ENCODE measurements at regions not wholly inside any gene's neighbourhood (a gene's known extent, or its start where the extent isn't known, plus 50 kb on each side); places are given as distances from the start of the nearest gene placed in this dataset.
A peak's percentile ranks its signal among the peaks of the same experiment; 100 is the strongest.
"Not testable (repeated sequence)": the region's sequence is repeated elsewhere in the genome, so short reads cannot be mapped to it uniquely, and the experiment has no call there.

DNA sequence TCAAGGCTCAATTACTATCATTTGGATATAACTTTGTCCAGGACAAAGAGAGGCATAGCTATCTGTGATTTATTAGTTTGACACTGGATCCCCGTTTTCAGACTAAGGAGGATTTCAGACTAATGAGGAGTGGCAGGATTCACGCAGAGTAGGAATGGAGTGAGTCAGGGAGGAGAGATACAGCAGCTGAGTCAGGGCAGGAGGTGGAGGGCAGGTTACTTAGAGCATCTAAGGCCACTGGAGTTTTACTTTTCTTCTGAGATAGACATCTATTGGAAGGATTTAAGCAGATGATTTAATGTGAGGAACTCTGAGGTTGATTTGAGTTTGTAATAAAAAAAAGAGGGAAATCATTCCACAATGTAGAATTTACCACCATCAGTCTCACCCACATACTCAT, 110.6 kb downstream of the RPIA start:
- DNase-seq (ENCODE audit: low spot score) = not testable (repeated sequence)

DNA sequence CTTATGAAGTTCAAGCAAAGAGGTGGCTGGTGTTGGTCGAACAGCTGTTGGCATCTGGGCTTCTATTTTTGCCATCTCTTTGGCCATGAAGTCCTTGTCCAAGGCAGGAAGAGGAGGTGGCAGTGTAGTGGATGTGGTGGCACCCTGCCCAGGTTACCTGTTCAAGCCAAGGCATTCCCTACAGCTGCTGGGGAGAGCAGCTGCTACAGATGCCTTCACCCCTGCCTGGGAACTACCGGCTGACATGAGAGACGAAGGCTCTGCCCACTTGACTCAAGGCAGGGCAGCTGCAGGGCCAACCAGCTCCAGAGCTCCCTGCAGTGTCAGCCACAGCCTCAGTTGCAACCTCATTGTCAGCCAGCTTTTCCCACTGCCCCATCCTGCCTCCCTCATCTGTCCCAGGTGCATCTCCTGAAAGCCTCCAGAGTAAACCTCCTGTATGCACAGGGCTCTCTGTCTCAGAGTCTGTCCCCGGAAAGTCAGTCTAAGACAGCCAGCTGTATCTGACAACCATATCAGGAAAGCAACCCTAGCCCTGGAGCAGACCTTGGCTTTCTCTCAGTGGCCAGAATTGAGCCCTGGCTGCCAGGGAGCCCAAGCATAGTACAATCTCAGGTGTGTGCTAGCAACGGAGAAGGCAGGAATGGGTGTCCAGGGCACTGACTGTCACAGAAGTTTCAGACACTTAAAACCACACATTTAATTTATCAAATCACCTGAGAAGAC, 115.9 kb downstream of the RPIA start:
- DNase-seq (ENCODE audit: low spot score) = no peak

DNA sequence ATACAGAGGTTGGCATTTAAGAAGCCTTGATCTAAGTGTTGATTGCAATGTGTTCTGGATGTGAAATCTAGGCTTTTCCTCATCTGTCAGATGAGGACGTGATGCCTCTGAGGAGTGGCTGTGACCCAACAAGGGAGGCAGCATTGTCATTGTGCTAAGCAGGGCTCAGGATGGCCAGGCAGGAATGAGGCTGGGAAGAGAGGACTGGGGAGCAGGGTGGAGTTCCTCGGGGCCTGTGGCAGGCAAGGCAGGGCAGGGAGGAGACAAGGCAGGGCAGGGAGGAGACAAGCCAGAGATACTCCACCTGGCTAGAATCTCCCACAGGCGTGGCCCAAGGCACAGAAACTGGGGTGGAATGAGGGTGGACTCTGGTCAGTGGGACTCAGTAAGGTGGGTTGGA, 116.6 kb downstream of the RPIA start:
- DNase-seq (ENCODE audit: low spot score) = no peak

DNA sequence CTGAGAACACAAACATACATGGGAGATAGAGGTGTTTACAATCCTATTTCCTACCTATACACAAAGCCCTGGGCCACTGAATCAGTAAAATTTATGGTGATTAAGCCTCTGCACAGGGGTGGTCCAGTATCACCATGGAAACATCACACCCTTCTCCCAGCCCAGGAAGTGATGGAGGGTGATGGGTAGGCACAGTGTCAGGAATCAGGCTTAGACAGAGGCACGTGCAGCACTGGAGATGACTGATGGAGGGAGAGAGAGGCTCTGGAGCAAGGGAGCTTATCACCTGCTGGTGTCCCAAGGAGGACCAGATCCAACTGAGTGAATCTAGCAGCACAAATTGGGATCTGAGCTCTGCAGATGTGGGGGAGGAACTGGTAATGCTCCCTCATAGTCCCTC, 117.2 kb downstream of the RPIA start:
- DNase-seq (ENCODE audit: low spot score) = no peak

DNA sequence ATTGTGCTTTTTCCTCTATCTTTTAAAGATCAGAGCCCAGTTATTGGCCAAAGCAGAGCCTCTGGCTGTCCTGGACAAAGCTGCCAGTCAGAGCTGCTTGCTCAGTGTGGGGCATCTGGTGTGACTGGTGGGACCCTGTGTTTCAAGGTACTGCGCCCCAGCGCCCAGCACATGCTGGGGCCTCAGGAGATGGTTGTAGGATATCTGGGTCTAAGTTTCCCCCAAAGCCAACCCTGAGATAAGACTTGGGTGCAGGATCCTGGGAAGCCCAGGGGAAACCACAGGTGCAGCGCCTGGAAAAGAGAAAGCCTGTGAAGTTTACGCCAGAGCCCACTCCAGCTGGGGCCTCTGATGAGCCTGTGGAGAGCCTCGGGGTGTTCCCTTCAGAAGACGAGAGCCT, 117.7 kb downstream of the RPIA start:
- DNase-seq (ENCODE audit: low spot score) = no peak

DNA sequence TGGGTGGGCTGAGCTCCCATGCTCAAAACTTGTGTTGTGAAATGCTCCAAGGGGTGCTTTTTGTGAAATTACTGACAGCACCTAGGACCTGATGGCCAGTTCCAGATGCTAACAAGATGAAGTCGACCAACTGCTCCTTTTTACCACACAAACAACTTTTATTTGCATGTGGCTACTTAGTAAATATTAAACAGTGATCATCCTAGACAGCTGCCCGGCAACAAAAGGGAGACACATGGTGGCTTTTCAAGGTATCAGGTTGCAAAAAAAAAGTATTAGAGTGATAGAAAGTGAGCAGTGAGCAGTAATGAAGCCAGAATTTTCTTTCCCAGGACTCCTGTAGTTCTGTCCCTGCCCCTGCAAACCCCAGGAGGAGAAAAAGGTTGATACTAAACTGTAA, 118.5 kb downstream of the RPIA start:
- DNase-seq (ENCODE audit: low spot score) = no peak

DNA sequence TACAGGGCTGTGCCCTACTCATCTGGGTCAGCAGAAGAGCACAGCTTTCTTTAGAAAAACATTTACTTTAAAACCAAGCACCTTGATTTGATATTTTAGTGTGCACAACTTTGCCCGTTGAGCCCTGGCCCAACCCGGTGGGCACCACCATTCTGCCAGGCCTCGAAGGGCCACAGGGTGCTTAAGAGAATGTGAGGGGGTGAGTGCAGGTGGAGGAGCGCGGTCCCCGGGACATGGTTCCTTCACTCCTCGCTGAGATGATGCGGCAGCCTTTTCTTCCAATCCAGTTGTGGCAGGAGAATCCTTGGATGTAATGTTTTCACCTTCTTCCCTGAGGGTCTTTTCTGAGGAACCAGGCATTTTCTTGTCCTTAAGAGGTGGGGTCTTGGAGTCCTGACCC, 119.0 kb downstream of the RPIA start:
- DNase-seq (ENCODE audit: low spot score) = no peak

DNA sequence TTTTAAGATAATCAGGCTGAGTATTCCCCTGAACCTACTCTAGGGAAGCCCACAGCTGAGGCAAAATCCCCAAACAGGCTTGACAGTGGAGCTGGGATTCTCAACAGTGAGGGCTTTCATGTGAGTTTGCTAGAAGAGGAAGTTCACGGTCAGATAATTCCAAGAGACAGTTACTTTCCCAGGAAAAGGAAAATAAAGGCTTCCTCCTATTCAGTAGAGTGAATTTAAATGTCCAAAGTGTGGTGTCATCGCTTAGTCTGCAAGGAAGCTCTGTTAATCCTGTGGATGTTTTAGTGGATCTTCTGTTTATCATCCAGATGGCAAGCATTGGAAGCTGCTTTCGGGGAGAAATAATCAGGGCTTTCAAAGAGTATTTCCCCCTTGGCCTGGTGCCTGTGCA, 119.8 kb downstream of the RPIA start:
- DNase-seq (ENCODE audit: low spot score) = no peak

DNA sequence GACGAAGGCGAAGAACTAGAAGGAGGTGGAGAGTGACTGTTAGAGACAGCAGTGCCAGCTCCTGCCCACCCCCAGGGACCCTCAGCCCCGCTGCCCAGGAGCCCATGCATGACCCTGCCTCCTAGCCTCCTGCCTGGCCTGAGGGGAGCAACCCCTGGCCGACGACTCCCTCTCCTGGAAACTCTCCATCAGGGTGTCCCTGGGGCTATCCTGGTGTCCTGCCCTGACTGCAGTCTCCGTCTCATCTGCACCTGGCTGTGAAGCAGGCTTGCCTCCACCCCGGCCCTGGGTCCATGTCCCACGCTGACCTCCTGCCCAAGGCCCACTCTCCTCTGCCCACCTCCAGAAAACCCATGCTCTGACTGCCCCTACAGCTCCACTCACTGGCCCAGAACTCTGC, 120.2 kb downstream of the RPIA start:
- DNase-seq (ENCODE audit: low spot score) = no peak

DNA sequence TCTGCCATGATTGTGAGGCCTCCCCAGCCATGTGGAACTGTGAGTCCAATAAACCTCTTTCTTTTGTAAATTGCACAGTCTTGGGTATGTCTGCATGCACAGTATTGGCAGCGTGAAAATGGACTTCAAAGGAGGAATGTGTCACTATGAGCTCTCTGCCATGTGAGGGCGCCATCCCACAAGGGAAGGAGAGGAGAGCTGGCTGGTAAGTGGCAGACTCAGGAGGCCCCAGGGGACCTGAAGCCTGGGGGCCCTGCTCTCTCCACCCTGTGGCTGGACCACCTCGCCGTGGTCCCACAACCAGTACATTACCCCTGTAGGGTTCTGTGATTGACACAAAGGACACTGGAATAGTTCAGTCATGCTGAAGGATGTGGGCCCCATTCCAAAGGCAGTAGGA, 122.1 kb downstream of the RPIA start:
- DNase-seq (ENCODE audit: low spot score) = no peak

DNA sequence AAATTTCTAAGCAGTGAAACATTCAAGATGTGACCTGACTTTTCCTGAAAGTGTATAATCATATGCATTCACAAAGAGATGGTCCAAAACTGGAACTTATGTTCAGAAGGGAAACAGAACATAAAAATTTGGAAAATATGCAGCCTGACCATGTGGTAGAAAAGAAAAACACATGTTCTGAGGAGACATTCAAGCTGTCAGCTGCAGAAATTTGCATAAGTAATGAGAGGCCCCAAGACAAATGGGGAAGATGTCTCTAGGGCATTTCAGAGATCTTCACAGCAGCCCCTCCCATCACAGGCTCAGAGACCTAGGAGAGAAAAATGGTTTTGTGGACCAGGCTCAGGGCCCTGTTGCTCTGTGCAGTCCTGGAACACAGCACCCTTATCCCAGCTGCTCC, 123.8 kb downstream of the RPIA start:
- no peak for DNase-seq (ENCODE audit: low spot score)

DNA sequence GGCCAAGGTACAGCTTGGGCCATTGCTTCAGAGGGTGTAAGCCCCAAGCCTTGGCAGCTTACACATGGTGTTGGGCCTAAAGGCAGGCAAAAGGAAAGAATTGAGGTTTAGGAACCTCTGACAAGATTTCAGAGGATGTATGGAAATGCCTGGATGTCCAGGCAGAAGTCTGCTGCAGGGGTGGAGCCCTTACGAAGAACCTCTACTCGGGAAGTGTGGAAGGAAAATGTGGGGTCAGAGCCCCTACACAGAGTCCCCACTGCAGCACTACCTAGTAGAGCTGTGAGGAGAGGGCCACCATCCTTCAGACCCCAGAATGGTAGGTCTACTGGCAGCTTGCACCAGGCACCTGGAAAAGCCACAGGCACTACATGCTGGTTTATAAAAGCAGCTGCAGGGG, 124.2 kb downstream of the RPIA start:
- no peak for DNase-seq (ENCODE audit: low spot score)

DNA sequence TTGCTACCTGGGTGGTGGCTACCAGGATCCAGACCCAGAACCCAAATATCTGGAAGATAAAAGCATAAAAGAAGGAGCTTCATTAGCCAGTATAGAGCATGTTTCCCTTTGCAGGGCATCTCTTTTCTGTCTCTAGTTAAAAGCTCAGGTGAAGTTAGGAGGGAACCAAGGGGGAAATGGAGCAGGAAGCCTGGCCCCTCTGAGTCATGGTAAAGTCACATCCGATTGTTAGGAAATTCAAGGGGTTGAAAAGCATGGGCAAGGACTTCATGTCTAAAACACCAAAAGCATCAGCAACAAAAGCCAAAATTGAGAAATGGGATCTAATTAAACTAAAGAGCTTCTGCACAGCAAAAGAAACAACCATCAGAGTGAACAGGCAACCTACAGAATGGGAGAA, 126.9 kb downstream of the RPIA start:
- no peak for DNase-seq (ENCODE audit: low spot score)

DNA sequence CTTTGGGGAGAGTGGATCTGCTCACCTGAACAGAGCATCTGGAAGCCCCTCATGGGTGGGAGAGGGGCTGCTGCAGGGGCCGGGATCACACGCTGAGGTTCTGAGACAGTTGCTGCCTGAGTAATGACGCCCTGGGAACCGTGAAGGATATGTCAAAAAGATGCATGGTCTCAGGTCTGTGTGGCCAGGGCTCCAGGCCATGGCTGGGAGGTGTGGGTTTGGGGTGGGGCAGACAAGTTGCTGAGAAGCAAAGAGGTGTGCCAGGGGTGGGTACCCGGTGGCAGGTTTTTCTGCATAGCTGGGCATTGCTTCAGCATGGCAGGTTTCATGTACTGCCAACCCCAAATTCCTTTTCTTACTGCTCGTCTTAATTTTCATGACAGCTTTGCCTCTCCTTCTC, 133.5 kb downstream of the RPIA start:
- DNase-seq (ENCODE audit: low spot score) = no peak

DNA sequence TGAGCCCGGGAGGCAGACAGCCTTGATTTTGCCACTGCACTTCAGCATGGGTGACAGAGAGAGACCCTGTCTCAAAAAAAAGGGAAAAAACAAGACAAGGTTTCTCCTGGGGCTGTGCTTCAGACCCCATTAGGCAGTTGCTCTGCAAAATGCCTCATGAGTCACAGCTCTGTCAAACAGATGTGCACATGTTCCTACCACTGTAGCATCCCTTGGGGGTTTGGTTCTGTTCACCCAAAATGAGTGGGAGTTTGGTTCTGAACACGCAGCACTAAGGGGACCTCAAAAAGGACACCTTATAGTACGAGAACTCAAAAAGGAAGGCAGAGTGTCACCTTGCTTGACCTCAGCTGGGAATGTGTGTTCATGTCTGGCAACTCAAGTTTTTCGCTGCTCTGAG, 134.9 kb downstream of the RPIA start:
- DNase-seq (ENCODE audit: low spot score) = no peak

DNA sequence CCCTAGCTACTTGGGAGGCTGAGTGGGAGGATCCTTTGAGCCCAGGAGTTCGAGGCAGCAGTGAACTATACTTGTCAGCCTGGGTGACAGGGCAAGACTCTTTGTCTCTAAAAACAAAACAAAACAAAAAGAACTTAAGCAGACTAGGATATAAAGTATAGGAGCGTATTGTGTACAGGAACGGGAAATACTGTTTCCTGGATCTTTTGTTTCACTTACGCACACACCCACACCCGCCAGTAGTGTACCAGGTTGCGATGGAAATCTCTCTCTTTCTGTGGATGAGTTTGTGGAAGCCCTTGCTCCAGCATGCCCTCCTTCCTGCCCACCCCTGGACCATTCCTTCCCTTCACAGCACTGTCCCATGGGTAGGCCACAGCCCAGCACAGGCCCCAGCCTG, 136.3 kb downstream of the RPIA start:
- DNase-seq (ENCODE audit: low spot score) = no peak

DNA sequence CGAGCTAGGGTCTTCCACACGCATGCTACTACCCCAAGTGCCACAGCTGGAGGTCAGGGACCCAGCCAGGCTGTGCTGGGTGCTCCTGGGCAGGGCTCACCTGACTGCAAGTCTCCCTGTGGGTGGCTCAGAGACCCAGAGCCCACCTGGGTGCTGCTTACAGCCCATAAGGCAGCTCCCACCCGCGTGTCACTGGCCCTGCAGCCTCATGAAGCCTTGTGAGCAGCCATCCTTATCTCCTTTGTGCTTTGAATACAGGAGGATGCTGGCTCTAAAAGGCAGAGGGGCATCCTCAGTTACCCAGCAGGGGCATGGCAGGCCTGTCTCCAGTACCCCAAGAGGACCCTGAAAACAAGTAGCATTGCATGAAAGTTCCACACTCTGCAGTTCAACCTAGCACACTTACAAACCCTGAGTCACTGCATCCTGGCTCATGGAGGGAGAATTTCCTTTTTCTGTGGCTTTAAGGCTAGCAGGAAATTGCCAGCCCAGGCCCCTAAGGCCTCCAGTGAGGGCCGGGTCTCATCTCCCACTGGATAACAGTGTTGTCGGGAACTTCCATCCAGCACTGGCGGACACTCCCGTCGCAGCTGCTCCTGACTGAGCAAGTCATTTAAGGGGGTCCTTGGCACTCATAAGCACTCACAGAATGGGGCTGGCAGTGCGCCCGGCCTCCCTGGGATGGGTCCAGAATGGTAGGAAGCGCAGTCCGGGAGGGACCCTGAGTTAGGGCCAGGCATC, 137.1 kb downstream of the RPIA start:
- no peak for DNase-seq (ENCODE audit: low spot score)

DNA sequence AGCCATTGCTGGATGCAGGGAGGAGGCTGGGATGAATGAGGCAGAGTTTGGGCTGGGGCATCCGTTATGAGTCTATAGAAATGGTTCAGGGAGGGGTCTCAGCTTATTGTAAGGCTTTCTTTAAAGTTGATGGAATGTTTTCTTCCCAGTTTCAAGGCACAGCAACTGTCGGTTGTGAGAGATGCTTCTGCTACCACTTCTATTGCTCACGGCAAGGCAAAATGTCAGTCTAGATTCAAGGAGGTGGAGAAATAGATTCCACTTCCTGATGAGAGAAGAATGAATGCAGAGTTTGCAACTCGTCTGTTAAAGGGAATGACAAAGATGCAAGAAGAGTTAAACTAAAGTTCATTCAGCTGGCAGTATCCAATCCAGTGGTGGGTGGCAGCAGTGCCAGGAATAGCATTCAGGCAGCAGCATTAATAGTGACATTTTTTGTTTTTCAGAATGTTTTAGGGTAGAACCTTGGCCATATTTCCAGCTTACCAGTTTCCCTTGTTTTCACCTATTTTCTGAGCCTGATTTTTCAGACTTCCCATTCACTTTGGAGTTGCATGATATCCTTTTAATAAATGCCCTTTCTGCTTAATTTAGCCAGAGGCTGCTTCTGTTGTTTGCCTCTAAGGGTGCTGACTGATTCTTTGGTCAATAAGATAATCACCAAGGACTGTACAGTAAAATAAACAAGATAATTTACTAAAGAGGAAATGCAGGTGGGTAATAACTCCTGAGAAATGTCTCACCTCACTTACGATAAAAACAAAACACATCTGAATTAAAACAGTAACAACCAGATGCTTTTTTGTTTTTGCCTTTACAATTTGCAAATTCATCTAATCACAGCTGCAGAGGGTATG, 138.4 kb downstream of the RPIA start:
- no peak for DNase-seq (ENCODE audit: low spot score)

DNA sequence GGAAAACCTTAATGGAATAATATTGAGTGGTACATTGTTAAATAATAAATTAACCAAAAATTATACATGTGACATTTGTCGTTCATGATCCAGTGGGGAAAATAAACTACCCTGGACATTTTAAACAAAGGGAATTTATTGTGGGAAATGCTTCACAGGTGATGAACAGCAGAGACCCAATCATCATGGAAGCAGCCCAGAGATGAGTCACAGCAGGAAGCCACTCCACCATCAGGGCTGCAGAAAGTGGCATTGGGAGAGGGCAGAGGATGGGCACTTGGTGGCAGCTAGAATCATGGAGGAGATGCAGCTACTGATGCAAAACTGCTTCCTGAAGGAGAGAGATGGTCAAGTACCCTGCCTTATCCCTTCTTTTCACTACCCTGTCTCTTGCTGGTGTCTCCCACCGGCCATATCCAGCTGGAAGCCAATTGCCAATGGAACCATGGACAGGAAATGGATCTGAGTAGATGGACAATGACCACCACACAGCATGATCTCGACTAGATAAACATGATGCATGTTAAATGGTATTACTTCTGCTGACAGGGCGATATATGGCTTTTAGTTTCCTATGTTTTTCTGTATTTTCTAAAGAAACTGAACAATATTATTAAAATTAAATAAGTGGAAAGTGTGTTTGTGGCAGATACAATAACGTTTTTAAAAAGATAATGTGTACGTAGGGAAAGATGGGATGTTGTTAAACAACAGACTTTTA, 139.8 kb downstream of the RPIA start:
- no peak for DNase-seq (ENCODE audit: low spot score)

DNA sequence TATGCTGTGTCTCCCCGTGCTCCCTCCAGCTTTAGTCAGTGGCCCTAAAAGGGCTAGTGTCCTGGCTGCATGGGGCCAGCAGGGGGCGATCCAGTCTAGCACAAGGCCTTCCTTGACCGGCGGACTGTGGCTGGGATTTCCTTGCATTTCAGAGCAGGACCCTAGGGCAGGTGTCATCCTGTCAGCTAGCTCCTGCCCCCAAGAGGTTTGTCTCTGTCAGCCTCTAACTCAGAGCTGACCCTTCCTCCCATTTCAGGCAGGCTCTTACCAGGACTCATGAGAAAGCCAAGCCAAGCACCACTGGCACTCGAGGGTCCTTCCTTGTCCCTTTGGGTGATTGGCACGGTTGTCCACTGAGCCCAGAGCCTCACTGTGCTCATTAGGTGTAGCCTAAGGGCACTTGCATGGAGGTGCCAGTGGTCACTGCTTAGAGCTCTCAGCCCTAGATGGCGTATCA, 140.3 kb downstream of the RPIA start:
- DNase-seq (ENCODE audit: low spot score) = peak; percentile 33

DNA sequence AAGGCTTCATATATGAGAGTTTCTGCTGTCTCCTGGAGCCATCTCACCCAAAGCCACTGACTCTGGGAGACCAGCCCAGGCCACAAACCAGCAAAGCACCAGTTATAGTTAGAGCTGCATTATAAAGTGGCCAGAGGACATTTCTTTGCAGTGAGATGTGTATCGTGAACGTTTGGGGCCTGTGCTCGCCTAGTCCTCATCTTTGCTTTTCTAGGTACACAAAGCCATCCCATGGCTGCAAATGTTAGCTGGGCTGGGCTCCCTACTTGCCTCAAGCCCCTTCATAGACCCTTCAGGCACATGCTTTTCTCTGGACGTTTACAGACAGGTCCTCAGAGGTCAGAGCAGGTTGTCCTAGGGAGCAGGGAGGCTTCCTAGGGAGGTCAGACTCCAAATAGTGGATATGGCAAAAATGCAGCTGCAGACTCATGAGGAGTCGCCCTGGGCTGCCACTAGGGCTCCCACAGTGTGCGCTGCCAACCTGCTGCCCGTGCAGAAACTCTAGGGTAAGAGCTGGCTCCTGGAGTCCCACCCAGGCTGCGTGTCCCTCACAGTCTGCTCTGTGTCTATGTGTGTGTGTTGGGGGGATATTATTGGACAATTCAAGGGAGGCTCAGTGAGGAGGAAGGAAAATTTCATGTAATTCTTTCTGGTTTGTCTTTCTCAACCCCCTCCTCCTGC, 141.0 kb downstream of the RPIA start:
- DNase-seq (ENCODE audit: low spot score) = no peak

DNA sequence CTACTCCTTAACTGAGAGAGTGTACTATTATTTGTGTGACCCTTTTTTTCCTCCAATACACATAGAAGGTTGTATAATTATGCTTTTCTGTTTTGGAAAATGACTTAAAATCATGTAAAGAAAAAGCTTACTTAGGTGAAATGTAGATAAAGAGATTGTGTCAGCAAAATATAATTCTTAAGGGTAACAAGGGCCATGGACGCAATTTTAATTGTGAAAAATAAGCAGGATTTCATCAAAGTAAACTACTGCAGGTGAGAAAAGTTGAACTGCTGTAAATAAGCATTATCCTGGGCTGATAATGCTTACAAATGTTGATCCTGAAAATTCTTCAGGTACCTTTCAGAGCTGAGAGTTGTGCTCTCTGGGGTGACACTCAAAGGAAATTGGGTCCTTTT, 141.5 kb downstream of the RPIA start:
- no peak for DNase-seq (ENCODE audit: low spot score)

All from cerebellar cortex (tissue), 1 donor.